Gastrocnemius medialis (tissue), 4 donors: ENCODE measurements at regions not wholly inside any gene's neighbourhood (a gene's known extent, or its start where the extent isn't known, plus 50 kb on each side); places are given as distances from the start of the nearest gene placed in this dataset.

Source experiments
- CTCF ChIP-seq, 5 experiments: fragments of 450-650 bp in 3 of 5; fragments of 200-600 bp in 2 of 5; sonication (generic) in 2 of 5; IDR thresholded peaks in 4 of 5; conservative IDR thresholded peaks in 1 of 5; 1 replicate in 4 of 5; 2 replicates in 1 of 5; pipeline ENCODE4 v1.5.1; 2016 to 2019; ENCODE audit warnings: antibody characterized with exemption in 5 of 5, mild to moderate bottlenecking in 3 of 5, moderate library complexity in 3 of 5
- POLR2A ChIP-seq, 2 donors: fragments of 450-650 bp; IDR thresholded peaks; one replicate each; pipeline ENCODE4 v1.6.1; 2017; ENCODE audit warnings: antibody characterized with exemption in 2 of 2, mild to moderate bottlenecking in 2 of 2, moderate library complexity in 2 of 2

- no peak for TF ChIP-seq CTCF (IDR thresholded peaks at IDR 0.05 in 4 of 5, conservative IDR thresholded peaks at IDR 0.05 in 1 of 5)
- no peak for TF ChIP-seq POLR2A (IDR thresholded peaks at IDR 0.05)
Observed at GRCh38 chr19:31626941-31627340, 277.7 kb upstream of the TSHZ3 start.
